ENCODE measurements at regions not wholly inside any gene's neighbourhood (a gene's known extent, or its start where the extent isn't known, plus 50 kb on each side); places are given as distances from the start of the nearest gene placed in this dataset.

DNA sequence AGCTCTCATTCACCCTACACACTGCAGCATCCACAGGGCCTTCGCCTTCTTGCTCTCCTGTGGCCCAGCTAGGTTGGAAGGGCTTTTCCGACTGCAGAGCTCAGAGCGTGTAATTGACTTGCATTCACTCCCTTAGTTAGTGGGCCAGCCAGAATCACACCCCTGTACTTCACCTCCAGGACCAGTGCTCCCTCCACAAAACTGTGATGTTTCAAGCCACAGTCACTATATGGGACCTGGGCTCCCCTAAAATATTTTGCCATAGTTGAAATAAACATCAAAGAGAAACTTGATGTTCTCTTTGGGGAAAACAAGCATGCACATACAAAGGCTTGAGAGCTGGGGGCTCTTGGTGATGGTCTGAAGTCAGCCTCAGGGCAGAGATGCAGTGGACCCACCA is 69.7 kb upstream of the POU3F3 start:
- WGBS (ENCODE audit: insufficient coverage) = 100% methylated on average over 2 of the region's 3 CpGs
- Histone ChIP-seq H3K36me3 (ENCODE audit: control insufficient read depth in 4 of 4, insufficient read depth in 4 of 4, low read length in 3 of 4) (no peaks in the 10 kb centered on the region), H3K4me3 (ENCODE audit: control insufficient read depth in 1 of 7, extremely low read depth in 1 of 7, insufficient read depth in 4 of 7, low read depth in 2 of 7, low read length in 6 of 7) (no peak overlapping the region), H3K9me3 (ENCODE audit: control extremely low read depth in 1 of 5, control insufficient read depth in 4 of 5, insufficient read depth in 2 of 5, low read depth in 1 of 5, low read length in 4 of 5) (no peaks in the 10 kb centered on the region), H3K27me3 (replicated peaks in 2 of 5; ENCODE audit: control insufficient read depth in 4 of 5, insufficient read depth in 5 of 5, low read length in 4 of 5) (no peaks in the 10 kb centered on the region), H3K4me1 (ENCODE audit: control extremely low read depth in 1 of 4, control insufficient read depth in 4 of 4, insufficient read depth in 4 of 4, low read length in 3 of 4) (peaks cover 0 to 2% (median 0%) of the 10 kb centered on the region in 4 experiments), H3K27ac (ENCODE audit: insufficient read depth in 1 of 2, low read depth in 1 of 2, low read length in 2 of 2, poor library complexity in 1 of 2, severe bottlenecking in 2 of 2) (no peak overlapping the region)
- ChIA-PET CTCF (no interaction called here), POLR2A (no interaction called here)
- no peak for DNase-seq

DNA sequence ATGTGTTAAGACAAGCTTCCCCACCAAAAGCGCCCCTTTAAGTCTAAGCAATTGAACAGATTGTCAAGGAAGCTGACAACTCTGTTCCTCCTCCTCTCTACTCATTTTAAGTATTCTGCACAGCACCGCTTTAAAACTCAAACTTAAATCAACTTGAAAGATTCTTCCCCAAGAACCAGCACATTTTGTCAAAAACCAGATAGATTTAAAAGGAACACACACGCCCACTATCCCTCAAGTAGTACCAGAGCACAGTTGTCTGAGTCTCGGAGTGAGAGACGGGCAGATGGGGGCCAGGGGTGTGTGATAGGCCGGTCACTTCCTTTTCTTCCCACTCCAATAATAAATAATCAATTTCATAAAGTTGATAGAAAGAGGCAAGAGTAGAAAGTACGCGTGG is 67.7 kb upstream of the POU3F3 start:
- Histone ChIP-seq H3K27me3 (replicated peaks in 2 of 5; ENCODE audit: control insufficient read depth in 4 of 5, insufficient read depth in 5 of 5, low read length in 4 of 5) (no peaks in the 10 kb centered on the region), H3K36me3 (ENCODE audit: control insufficient read depth in 4 of 4, insufficient read depth in 4 of 4, low read length in 3 of 4) (no peaks in the 10 kb centered on the region), H3K9me3 (ENCODE audit: control extremely low read depth in 1 of 5, control insufficient read depth in 4 of 5, insufficient read depth in 2 of 5, low read depth in 1 of 5, low read length in 4 of 5) (no peaks in the 10 kb centered on the region), H3K4me3 (ENCODE audit: control insufficient read depth in 1 of 7, extremely low read depth in 1 of 7, insufficient read depth in 4 of 7, low read depth in 2 of 7, low read length in 6 of 7) (no peak overlapping the region), H3K4me1 (ENCODE audit: control extremely low read depth in 1 of 4, control insufficient read depth in 4 of 4, insufficient read depth in 4 of 4, low read length in 3 of 4) (no peaks in the 10 kb centered on the region), H3K27ac (ENCODE audit: insufficient read depth in 1 of 2, low read depth in 1 of 2, low read length in 2 of 2, poor library complexity in 1 of 2, severe bottlenecking in 2 of 2) (no peak overlapping the region)
- 100% methylated on average over 3 of the region's 8 CpGs for WGBS (ENCODE audit: insufficient coverage)
- ChIA-PET CTCF (interaction anchor here (1.3 kb wide), 1 partner anchor 25 kb away, joined by 3 read pairs; no protein-coding TSS in a partner anchor), POLR2A (no interaction called here)
- no peak for DNase-seq

DNA sequence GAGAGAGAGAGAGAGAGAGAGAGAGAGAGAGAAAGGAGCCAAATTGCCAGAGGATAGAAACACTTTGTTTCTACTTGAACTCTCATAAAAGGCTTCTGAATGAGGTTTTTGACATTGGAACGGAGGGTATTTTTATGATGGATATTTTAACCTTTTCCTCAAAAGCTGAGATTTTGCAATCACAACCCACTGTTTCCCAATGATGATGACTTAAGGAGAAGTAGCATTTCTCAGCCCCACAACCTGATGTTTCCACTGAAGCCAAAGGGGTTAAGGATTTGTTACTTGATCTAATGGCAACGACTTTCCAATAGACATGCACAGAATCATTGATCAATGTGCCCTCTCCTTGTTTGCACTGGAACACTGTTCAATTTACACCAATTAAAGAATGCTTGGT is 67.1 kb upstream of the POU3F3 start:
- ChIA-PET CTCF (interaction anchor here (1.3 kb wide), 1 partner anchor 24 kb away, joined by 3 read pairs; no protein-coding TSS in a partner anchor), POLR2A (no interaction called here)
- H3K4me3 ChIP-seq (ENCODE audit: control insufficient read depth in 1 of 7, extremely low read depth in 1 of 7, insufficient read depth in 4 of 7, low read depth in 2 of 7, low read length in 6 of 7) = no peak overlapping the region
- no CpG with 5 or more reads among the region's 2 CpGs for WGBS (ENCODE audit: insufficient coverage)
- H3K9me3 ChIP-seq (ENCODE audit: control extremely low read depth in 1 of 5, control insufficient read depth in 4 of 5, insufficient read depth in 2 of 5, low read depth in 1 of 5, low read length in 4 of 5) = no peaks in the 10 kb centered on the region
- no peaks in the 10 kb centered on the region for H3K4me1 ChIP-seq (ENCODE audit: control extremely low read depth in 1 of 4, control insufficient read depth in 4 of 4, insufficient read depth in 4 of 4, low read length in 3 of 4)
- no peak for DNase-seq
- no peaks in the 10 kb centered on the region for H3K36me3 ChIP-seq (ENCODE audit: control insufficient read depth in 4 of 4, insufficient read depth in 4 of 4, low read length in 3 of 4)
- no peak overlapping the region for H3K27ac ChIP-seq (ENCODE audit: insufficient read depth in 1 of 2, low read depth in 1 of 2, low read length in 2 of 2, poor library complexity in 1 of 2, severe bottlenecking in 2 of 2)
- no peaks in the 10 kb centered on the region for H3K27me3 ChIP-seq (replicated peaks in 2 of 5; ENCODE audit: control insufficient read depth in 4 of 5, insufficient read depth in 5 of 5, low read length in 4 of 5)

DNA sequence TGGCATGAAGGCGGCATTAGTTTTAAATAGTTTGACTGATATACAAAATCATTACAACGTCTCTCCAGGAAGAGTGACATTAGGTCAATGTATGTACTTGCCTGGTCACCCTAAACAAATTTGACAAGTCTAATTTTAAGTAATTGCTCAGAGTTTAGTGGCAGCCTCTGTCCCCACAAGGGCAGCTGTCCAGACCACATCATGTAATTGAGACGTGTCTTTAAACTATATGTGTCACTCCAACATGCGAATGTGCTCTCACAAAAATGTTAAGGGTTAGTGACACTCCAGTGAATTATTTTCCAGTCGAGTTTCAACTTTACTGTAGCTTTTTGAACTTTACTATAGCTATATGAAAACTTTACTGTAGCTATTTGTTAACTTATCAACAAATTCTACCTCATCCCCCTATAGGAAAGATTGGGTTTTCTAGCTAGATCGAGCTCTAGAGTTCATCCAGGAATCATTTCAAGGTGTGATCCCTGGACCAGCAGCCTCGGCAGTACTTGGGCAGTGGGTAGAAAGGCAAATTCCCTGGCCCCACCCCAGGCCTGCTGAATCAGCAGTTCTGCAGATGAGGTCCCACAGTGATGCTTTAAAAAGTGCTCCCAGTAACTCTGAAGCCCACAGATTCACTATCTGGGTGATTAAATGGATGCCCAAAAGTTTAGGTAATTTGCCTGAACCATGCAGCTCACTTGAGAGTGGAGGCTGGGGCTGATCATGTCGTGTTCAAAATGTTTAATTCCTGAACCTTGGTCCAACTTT is 66.4 kb upstream of the POU3F3 start:
- no peaks in the 10 kb centered on the region for H3K27me3 ChIP-seq (replicated peaks in 2 of 5; ENCODE audit: control insufficient read depth in 4 of 5, insufficient read depth in 5 of 5, low read length in 4 of 5)
- H3K36me3 ChIP-seq (ENCODE audit: control insufficient read depth in 4 of 4, insufficient read depth in 4 of 4, low read length in 3 of 4) = no peaks in the 10 kb centered on the region
- no peaks in the 10 kb centered on the region for H3K9me3 ChIP-seq (ENCODE audit: control extremely low read depth in 1 of 5, control insufficient read depth in 4 of 5, insufficient read depth in 2 of 5, low read depth in 1 of 5, low read length in 4 of 5)
- no peak for DNase-seq
- H3K4me3 ChIP-seq (ENCODE audit: control insufficient read depth in 1 of 7, extremely low read depth in 1 of 7, insufficient read depth in 4 of 7, low read depth in 2 of 7, low read length in 6 of 7) = no peak overlapping the region
- WGBS (ENCODE audit: insufficient coverage) = 93% methylated on average over 4 of the region's 8 CpGs
- no peaks in the 10 kb centered on the region for H3K4me1 ChIP-seq (ENCODE audit: control extremely low read depth in 1 of 4, control insufficient read depth in 4 of 4, insufficient read depth in 4 of 4, low read length in 3 of 4)
- ChIA-PET CTCF (interaction anchor here (1.3 kb wide), 1 partner anchor 23 kb away, joined by 3 read pairs; no protein-coding TSS in a partner anchor), POLR2A (no interaction called here)
- no peak overlapping the region for H3K27ac ChIP-seq (ENCODE audit: insufficient read depth in 1 of 2, low read depth in 1 of 2, low read length in 2 of 2, poor library complexity in 1 of 2, severe bottlenecking in 2 of 2)

DNA sequence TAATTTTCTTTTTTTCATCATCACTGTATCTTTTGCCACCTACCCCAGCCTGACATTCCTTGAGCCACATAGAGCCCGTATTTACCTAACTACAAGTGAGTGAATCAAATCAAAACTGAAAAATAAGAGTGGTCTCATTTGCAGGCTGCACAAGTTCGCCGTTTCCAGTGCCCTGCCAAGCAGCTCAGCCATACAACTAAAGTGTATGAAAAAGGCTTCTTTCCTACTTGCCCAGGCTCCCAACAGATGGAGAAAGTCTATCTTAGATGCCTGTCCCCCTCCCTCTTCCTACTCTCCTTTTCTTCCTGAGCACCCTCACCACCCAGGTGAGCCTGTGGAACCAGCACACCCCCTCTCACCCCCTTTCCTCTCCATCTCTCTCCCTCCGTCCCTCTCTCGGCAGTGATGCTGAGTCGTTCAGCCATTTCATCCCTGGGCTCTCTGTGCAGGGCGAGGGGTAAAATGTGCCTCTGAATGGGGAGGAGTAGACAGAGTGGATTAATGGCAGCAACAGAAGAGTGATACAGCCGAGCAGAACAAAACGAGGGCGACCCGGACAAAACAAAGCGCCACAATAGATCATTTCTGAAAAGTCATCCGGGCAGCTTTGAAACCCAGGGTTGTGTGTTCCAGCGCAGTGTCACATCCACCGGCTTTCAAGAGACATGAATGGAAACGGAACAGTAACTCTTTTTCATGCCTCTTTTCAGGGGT is 65.0 kb upstream of the POU3F3 start:
- no peak for DNase-seq
- WGBS (ENCODE audit: insufficient coverage) = 95% methylated on average over 9 of the region's 16 CpGs

DNA sequence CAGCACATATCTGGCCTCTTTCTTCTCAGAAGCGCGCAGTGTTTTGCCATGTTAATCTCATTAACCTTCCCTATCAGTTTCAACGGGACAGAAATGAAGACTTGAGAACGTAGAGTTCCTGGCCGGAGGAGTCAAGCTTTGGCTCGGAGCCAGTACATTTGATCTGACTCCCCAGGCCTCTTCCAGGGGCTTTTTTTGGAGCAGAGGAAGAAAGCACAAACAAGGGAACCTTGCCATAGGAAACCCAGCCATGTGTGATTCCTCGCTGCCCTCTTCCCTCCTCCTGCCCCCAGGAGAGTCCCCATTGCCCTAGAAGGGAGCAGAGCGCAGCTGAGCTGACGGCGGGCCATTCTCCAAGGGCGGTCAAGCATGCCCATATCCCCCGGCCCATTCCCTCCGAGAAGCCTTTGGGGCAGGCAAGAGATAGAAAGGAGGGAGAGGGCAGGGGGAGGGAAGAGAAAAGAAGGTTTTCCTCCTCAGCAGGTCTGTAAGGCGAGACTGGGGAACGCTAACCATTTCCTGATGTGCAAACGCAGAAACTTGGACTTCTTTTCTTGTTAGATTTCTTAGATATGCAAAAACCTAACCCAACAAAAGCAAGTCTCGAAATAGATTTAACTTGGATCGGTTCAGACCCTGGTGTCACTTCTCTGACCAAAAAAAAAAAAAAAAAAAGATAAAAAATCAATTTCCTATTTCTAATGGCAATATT is 63.7 kb upstream of the POU3F3 start:
- Histone ChIP-seq H3K27ac (ENCODE audit: insufficient read depth in 1 of 2, low read depth in 1 of 2, low read length in 2 of 2, poor library complexity in 1 of 2, severe bottlenecking in 2 of 2) (no peak overlapping the region), H3K36me3 (ENCODE audit: control insufficient read depth in 4 of 4, insufficient read depth in 4 of 4, low read length in 3 of 4) (no peaks in the 10 kb centered on the region), H3K27me3 (replicated peaks in 2 of 5; ENCODE audit: control insufficient read depth in 4 of 5, insufficient read depth in 5 of 5, low read length in 4 of 5) (no peaks in the 10 kb centered on the region), H3K4me1 (ENCODE audit: control extremely low read depth in 1 of 4, control insufficient read depth in 4 of 4, insufficient read depth in 4 of 4, low read length in 3 of 4) (no peaks in the 10 kb centered on the region), H3K9me3 (ENCODE audit: control extremely low read depth in 1 of 5, control insufficient read depth in 4 of 5, insufficient read depth in 2 of 5, low read depth in 1 of 5, low read length in 4 of 5) (no peaks in the 10 kb centered on the region), H3K4me3 (ENCODE audit: control insufficient read depth in 1 of 7, extremely low read depth in 1 of 7, insufficient read depth in 4 of 7, low read depth in 2 of 7, low read length in 6 of 7) (no peak overlapping the region)
- WGBS (ENCODE audit: insufficient coverage) = 98% methylated on average over 6 of the region's 18 CpGs
- ChIA-PET POLR2A (no interaction called here), CTCF (no interaction called here)
- no peak for DNase-seq

More for the DNA sequence above, 65.0 kb upstream of the POU3F3 start:
- H3K4me1 ChIP-seq (ENCODE audit: control extremely low read depth in 1 of 4, control insufficient read depth in 4 of 4, insufficient read depth in 4 of 4, low read length in 3 of 4) = no peaks in the 10 kb centered on the region
- H3K9me3 ChIP-seq (ENCODE audit: control extremely low read depth in 1 of 5, control insufficient read depth in 4 of 5, insufficient read depth in 2 of 5, low read depth in 1 of 5, low read length in 4 of 5) = no peaks in the 10 kb centered on the region
- no peaks in the 10 kb centered on the region for H3K36me3 ChIP-seq (ENCODE audit: control insufficient read depth in 4 of 4, insufficient read depth in 4 of 4, low read length in 3 of 4)
- ChIA-PET POLR2A (no interaction called here), CTCF (no interaction called here)
- no peak overlapping the region for H3K4me3 ChIP-seq (ENCODE audit: control insufficient read depth in 1 of 7, extremely low read depth in 1 of 7, insufficient read depth in 4 of 7, low read depth in 2 of 7, low read length in 6 of 7)
- H3K27ac ChIP-seq (ENCODE audit: insufficient read depth in 1 of 2, low read depth in 1 of 2, low read length in 2 of 2, poor library complexity in 1 of 2, severe bottlenecking in 2 of 2) = no peak overlapping the region
- no peaks in the 10 kb centered on the region for H3K27me3 ChIP-seq (replicated peaks in 2 of 5; ENCODE audit: control insufficient read depth in 4 of 5, insufficient read depth in 5 of 5, low read length in 4 of 5)

Measured in common myeloid progenitor, CD34-positive (primary cell).